ENCODE measurements at regions not wholly inside any gene's neighbourhood (a gene's known extent, or its start where the extent isn't known, plus 50 kb on each side); places are given as distances from the start of the nearest gene placed in this dataset.

- no peak overlapping the region for H3K27ac ChIP-seq
- TF ChIP-seq ZFX (IDR thresholded peaks at IDR 0.05; ENCODE audit: borderline replicate concordance) (no peak), CTCF (IDR thresholded peaks at IDR 0.05) (no peak)
These were observed 132.3 kb downstream of the TINAG start for GRCh38 chr6:54440549-54440948.

- H3K27ac ChIP-seq, result no peak overlapping the region
- no peak for TF ChIP-seq ZFX (IDR thresholded peaks at IDR 0.05; ENCODE audit: borderline replicate concordance)
- TF ChIP-seq CTCF (IDR thresholded peaks at IDR 0.05), result no peak
These were observed 132.8 kb downstream of the TINAG start for GRCh38 chr6:54441020-54441419.

GRCh38 chr6:54441687-54442248 is 133.5 kb downstream of the TINAG start:
- no peak for TF ChIP-seq ZFX (IDR thresholded peaks at IDR 0.05; ENCODE audit: borderline replicate concordance)
- TF ChIP-seq CTCF (IDR thresholded peaks at IDR 0.05), result no peak
- no peak overlapping the region for H3K27ac ChIP-seq

- no peak overlapping the region for H3K27ac ChIP-seq
- TF ChIP-seq CTCF (IDR thresholded peaks at IDR 0.05) (no peak), ZFX (IDR thresholded peaks at IDR 0.05; ENCODE audit: borderline replicate concordance) (no peak)
These were observed 137.0 kb downstream of the TINAG start for GRCh38 chr6:54445207-54445606.

- TF ChIP-seq ZFX (IDR thresholded peaks at IDR 0.05; ENCODE audit: borderline replicate concordance) (no peak), CTCF (IDR thresholded peaks at IDR 0.05) (no peak)
These were observed 140.4 kb downstream of the TINAG start for GRCh38 chr6:54448617-54449016.

GRCh38 chr6:54451516-54451915 is 143.3 kb downstream of the TINAG start:
- no peak overlapping the region for H3K27ac ChIP-seq

More at GRCh38 chr6:54448617-54449016, 140.4 kb downstream of the TINAG start:
- H3K27ac ChIP-seq, result no peak overlapping the region

More at GRCh38 chr6:54451516-54451915, 143.3 kb downstream of the TINAG start:
- TF ChIP-seq CTCF (IDR thresholded peaks at IDR 0.05) (no peak), ZFX (IDR thresholded peaks at IDR 0.05; ENCODE audit: borderline replicate concordance) (no peak)

All from 22Rv1 (cell line).